HEK293 (cell line): ENCODE measurements at regions not wholly inside any gene's neighbourhood (a gene's known extent, or its start where the extent isn't known, plus 50 kb on each side); places are given as distances from the start of the nearest gene placed in this dataset.

Experiments
- CTCF ChIA-PET: fragments of 350-600 bp; formaldehyde crosslinking; extraction: SDS; loops from one replicate; lab custom pipeline; 2021; ENCODE audit warnings: antibody characterized with exemption; lab: Yijun Ruan, JAX
- POLR2A ChIA-PET: fragments of 300-600 bp; formaldehyde crosslinking; extraction: SDS; loops from one replicate; lab custom pipeline; 2020; ENCODE audit warnings: antibody characterized with exemption, inconsistent platforms; lab: Yijun Ruan, JAX
- H3K27ac ChIP-seq: fragments of 200-500 bp; sonication (Bioruptor generic); 2 replicates; pipeline ENCODE4 v1.5.1; 2014; ENCODE audit warnings: low read depth, low read length, control low read depth, inconsistent platforms; ENCODE audit errors: extremely low read depth
- H3K36me3 ChIP-seq, 2 experiments: fragments of 200-500 bp in 1 of 2; sonication (Bioruptor generic) in 1 of 2; 1 replicate in 1 of 2; 2 replicates in 1 of 2; pipeline ENCODE4 v1.5.1; 2014 to 2017; ENCODE audit warnings: inconsistent platforms in 2 of 2, low read length in 2 of 2; ENCODE audit not compliant: control insufficient read depth in 2 of 2, insufficient read depth in 1 of 2
- H3K4me1 ChIP-seq: fragments of 200-500 bp; sonication (Bioruptor generic); 2 replicates; pipeline ENCODE4 v1.5.1; 2014; ENCODE audit warnings: mild to moderate bottlenecking, low read length, inconsistent platforms; ENCODE audit not compliant: control insufficient read depth, insufficient read depth
- H3K4me3 ChIP-seq: 2 replicates; pipeline ENCODE4 v1.5.1; 2011; ENCODE audit warnings: low read depth, mild to moderate bottlenecking, control low read depth, low read length, moderate library complexity
- H3K9me3 ChIP-seq: fragments of 200-500 bp; sonication (Bioruptor generic); 2 replicates; pipeline ENCODE4 v1.5.1; 2014; ENCODE audit warnings: low read depth, low read length, inconsistent platforms; ENCODE audit not compliant: control insufficient read depth, insufficient read depth
- KLF16 ChIP-seq: fragments of 450-650 bp; formaldehyde crosslinking; IDR thresholded peaks from 2 replicates; pipeline ENCODE4 v1.5.1; 2017; ENCODE audit warnings: missing biosample characterization, missing genetic modification characterization
- ZBTB21 ChIP-seq: fragments of 450-650 bp; formaldehyde crosslinking; IDR thresholded peaks from 2 replicates; pipeline ENCODE4 v1.5.1; 2017; ENCODE audit warnings: missing biosample characterization, missing genetic modification characterization
- ZFP41 ChIP-seq: fragments of 450-650 bp; formaldehyde crosslinking; IDR thresholded peaks from 2 replicates; pipeline ENCODE4 v1.5.1; 2016; ENCODE audit warnings: missing biosample characterization, missing genetic modification characterization, borderline replicate concordance
- ZNF239 ChIP-seq: fragments of 450-650 bp; formaldehyde crosslinking; IDR thresholded peaks from 2 replicates; pipeline ENCODE4 v1.5.1; 2016; ENCODE audit warnings: missing biosample characterization, missing genetic modification characterization
- ZNF302 ChIP-seq: fragments of 450-650 bp; formaldehyde crosslinking; IDR thresholded peaks from 2 replicates; pipeline ENCODE4 v1.5.1; 2016; ENCODE audit warnings: missing biosample characterization, missing genetic modification characterization, low read depth
- ZNF311 ChIP-seq: fragments of 450-650 bp; formaldehyde crosslinking; IDR thresholded peaks from 2 replicates; pipeline ENCODE4 v1.5.1; 2017; ENCODE audit warnings: missing biosample characterization, missing genetic modification characterization, borderline replicate concordance
- ZNF423 ChIP-seq: fragments of 450-650 bp; formaldehyde crosslinking; IDR thresholded peaks from 2 replicates; pipeline ENCODE4 v1.5.1; 2016; ENCODE audit warnings: missing biosample characterization, missing genetic modification characterization
- ZNF558 ChIP-seq: fragments of 450-650 bp; formaldehyde crosslinking; IDR thresholded peaks from 2 replicates; pipeline ENCODE4 v1.5.1; 2016; ENCODE audit warnings: missing biosample characterization, missing genetic modification characterization
- ZNF701 ChIP-seq: fragments of 450-650 bp; formaldehyde crosslinking; IDR thresholded peaks from 2 replicates; pipeline ENCODE4 v1.5.1; 2016; ENCODE audit warnings: missing biosample characterization, missing genetic modification characterization
- ZNF704 ChIP-seq: fragments of 450-650 bp; formaldehyde crosslinking; IDR thresholded peaks from 2 replicates; pipeline ENCODE4 v1.5.1; 2016; ENCODE audit warnings: missing biosample characterization, missing genetic modification characterization
- ZNF785 ChIP-seq: fragments of 450-650 bp; formaldehyde crosslinking; IDR thresholded peaks from 2 replicates; pipeline ENCODE4 v1.5.1; 2016; ENCODE audit warnings: missing biosample characterization, missing genetic modification characterization
- TF ChIP-seq, protein P1 (sequence below): fragments of 450-650 bp; formaldehyde crosslinking; IDR thresholded peaks from 2 replicates; pipeline ENCODE4 v1.5.1; 2016; ENCODE audit warnings: missing biosample characterization, missing genetic modification characterization
- TF ChIP-seq, protein P2 (sequence below): fragments of 450-650 bp; formaldehyde crosslinking; IDR thresholded peaks from 2 replicates; pipeline ENCODE4 v1.5.1; 2016; ENCODE audit warnings: missing biosample characterization, missing genetic modification characterization, borderline replicate concordance
- TF ChIP-seq, protein P3 (sequence below): fragments of 450-650 bp; formaldehyde crosslinking; IDR thresholded peaks from 2 replicates; pipeline ENCODE4 v1.5.1; 2017; ENCODE audit warnings: missing biosample characterization, missing genetic modification characterization
- TF ChIP-seq, protein P4 (sequence below): fragments of 450-650 bp; formaldehyde crosslinking; IDR thresholded peaks from 2 replicates; pipeline ENCODE4 v1.5.1; 2016; ENCODE audit warnings: missing biosample characterization, missing genetic modification characterization

GRCh38 chr6:104218116-104218515 is 641.6 kb downstream of the HACE1 start (continued):
- TF ChIP-seq, protein P1, sequence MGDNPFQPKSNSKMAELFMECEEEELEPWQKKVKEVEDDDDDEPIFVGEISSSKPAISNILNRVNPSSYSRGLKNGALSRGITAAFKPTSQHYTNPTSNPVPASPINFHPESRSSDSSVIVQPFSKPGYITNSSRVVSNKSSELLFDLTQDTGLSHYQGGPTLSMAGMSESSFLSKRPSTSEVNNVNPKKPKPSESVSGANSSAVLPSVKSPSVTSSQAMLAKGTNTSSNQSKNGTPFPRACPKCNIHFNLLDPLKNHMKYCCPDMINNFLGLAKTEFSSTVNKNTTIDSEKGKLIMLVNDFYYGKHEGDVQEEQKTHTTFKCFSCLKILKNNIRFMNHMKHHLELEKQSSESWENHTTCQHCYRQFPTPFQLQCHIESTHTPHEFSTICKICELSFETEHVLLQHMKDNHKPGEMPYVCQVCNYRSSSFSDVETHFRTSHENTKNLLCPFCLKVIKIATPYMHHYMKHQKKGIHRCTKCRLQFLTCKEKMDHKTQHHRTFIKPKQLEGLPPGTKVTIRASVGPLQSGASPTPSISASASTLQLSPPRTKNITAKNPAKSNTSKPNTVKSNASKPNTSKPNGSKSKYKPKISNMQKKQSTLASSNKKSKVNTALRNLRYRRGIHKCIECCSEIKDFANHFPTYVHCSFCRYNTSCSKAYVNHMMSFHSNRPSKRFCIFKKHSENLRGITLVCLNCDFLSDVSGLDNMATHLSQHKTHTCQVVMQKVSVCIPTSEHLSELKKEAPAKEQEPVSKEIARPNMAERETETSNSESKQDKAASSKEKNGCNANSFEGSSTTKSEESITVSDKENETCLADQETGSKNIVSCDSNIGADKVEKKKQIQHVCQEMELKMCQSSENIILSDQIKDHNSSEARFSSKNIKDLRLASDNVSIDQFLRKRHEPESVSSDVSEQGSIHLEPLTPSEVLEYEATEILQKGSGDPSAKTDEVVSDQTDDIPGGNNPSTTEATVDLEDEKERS (tag by site-specific recombination), result no peak
- TF ChIP-seq ZNF785, result no peak
- no peak for TF ChIP-seq ZNF311 (tag by site-specific recombination)
- no peak for TF ChIP-seq ZNF558 (tag by site-specific recombination)
- TF ChIP-seq, protein P2, sequence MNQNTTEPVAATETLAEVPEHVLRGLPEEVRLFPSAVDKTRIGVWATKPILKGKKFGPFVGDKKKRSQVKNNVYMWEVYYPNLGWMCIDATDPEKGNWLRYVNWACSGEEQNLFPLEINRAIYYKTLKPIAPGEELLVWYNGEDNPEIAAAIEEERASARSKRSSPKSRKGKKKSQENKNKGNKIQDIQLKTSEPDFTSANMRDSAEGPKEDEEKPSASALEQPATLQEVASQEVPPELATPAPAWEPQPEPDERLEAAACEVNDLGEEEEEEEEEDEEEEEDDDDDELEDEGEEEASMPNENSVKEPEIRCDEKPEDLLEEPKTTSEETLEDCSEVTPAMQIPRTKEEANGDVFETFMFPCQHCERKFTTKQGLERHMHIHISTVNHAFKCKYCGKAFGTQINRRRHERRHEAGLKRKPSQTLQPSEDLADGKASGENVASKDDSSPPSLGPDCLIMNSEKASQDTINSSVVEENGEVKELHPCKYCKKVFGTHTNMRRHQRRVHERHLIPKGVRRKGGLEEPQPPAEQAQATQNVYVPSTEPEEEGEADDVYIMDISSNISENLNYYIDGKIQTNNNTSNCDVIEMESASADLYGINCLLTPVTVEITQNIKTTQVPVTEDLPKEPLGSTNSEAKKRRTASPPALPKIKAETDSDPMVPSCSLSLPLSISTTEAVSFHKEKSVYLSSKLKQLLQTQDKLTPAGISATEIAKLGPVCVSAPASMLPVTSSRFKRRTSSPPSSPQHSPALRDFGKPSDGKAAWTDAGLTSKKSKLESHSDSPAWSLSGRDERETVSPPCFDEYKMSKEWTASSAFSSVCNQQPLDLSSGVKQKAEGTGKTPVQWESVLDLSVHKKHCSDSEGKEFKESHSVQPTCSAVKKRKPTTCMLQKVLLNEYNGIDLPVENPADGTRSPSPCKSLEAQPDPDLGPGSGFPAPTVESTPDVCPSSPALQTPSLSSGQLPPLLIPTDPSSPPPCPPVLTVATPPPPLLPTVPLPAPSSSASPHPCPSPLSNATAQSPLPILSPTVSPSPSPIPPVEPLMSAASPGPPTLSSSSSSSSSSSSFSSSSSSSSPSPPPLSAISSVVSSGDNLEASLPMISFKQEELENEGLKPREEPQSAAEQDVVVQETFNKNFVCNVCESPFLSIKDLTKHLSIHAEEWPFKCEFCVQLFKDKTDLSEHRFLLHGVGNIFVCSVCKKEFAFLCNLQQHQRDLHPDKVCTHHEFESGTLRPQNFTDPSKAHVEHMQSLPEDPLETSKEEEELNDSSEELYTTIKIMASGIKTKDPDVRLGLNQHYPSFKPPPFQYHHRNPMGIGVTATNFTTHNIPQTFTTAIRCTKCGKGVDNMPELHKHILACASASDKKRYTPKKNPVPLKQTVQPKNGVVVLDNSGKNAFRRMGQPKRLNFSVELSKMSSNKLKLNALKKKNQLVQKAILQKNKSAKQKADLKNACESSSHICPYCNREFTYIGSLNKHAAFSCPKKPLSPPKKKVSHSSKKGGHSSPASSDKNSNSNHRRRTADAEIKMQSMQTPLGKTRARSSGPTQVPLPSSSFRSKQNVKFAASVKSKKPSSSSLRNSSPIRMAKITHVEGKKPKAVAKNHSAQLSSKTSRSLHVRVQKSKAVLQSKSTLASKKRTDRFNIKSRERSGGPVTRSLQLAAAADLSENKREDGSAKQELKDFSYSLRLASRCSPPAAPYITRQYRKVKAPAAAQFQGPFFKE (tag by site-specific recombination), result no peak
- no peak for TF ChIP-seq ZNF704 (tag by site-specific recombination)

DNA sequence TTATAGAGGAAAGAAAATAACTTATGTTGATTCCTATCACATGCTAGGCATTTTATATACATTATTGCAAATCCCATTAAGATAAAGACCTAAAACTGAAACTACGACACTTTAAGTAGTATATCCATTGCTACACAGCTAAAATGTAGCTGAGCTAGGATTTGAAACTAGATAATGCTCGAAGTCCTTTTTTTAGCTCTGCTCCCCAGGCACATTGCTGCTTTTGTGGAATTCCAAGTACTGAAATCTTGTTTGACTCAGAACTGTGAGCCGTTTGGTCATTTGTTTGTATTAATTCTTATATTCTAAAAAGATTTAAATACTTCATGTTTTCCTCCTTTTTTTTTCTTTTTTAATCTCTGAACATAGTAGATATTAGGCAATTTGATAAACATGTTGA is 644.8 kb downstream of the HACE1 start:
- Histone ChIP-seq H3K27ac (no peak overlapping the region), H3K4me1 (no peaks in the 10 kb centered on the region), H3K4me3 (no peak overlapping the region)
- POLR2A ChIA-PET, result no interaction called here
- TF ChIP-seq ZNF239 (no peak), ZBTB21 (tag by site-specific recombination) (no peak), ZNF423 (tag by site-specific recombination) (no peak), ZNF302 (tag by site-specific recombination) (no peak), ZNF701 (tag by site-specific recombination) (no peak), ZFP41 (tag by site-specific recombination) (no peak), KLF16 (tag by site-specific recombination) (no peak)
- TF ChIP-seq, protein P3, sequence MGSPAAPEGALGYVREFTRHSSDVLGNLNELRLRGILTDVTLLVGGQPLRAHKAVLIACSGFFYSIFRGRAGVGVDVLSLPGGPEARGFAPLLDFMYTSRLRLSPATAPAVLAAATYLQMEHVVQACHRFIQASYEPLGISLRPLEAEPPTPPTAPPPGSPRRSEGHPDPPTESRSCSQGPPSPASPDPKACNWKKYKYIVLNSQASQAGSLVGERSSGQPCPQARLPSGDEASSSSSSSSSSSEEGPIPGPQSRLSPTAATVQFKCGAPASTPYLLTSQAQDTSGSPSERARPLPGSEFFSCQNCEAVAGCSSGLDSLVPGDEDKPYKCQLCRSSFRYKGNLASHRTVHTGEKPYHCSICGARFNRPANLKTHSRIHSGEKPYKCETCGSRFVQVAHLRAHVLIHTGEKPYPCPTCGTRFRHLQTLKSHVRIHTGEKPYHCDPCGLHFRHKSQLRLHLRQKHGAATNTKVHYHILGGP, result no peak
- TF ChIP-seq, protein P4, sequence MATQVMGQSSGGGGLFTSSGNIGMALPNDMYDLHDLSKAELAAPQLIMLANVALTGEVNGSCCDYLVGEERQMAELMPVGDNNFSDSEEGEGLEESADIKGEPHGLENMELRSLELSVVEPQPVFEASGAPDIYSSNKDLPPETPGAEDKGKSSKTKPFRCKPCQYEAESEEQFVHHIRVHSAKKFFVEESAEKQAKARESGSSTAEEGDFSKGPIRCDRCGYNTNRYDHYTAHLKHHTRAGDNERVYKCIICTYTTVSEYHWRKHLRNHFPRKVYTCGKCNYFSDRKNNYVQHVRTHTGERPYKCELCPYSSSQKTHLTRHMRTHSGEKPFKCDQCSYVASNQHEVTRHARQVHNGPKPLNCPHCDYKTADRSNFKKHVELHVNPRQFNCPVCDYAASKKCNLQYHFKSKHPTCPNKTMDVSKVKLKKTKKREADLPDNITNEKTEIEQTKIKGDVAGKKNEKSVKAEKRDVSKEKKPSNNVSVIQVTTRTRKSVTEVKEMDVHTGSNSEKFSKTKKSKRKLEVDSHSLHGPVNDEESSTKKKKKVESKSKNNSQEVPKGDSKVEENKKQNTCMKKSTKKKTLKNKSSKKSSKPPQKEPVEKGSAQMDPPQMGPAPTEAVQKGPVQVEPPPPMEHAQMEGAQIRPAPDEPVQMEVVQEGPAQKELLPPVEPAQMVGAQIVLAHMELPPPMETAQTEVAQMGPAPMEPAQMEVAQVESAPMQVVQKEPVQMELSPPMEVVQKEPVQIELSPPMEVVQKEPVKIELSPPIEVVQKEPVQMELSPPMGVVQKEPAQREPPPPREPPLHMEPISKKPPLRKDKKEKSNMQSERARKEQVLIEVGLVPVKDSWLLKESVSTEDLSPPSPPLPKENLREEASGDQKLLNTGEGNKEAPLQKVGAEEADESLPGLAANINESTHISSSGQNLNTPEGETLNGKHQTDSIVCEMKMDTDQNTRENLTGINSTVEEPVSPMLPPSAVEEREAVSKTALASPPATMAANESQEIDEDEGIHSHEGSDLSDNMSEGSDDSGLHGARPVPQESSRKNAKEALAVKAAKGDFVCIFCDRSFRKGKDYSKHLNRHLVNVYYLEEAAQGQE, result no peak
- TF ChIP-seq, all 188 proteins: peak for 0
- Histone ChIP-seq H3K9me3 (no peaks in the 10 kb centered on the region), H3K36me3 (no peaks in the 10 kb centered on the region)
- CTCF ChIA-PET, result interaction anchor here (0.7 kb wide), 1 partner anchor 179 kb away, joined by 3 read pairs; no protein-coding TSS in a partner anchor
